Heart left ventricle (tissue), 16 donors: ENCODE measurements at regions not wholly inside any gene's neighbourhood (a gene's known extent, or its start where the extent isn't known, plus 50 kb on each side); places are given as distances from the start of the nearest gene placed in this dataset.

Experiments used
- ATAC-seq, 4 donors: fragments of 200-7000 bp; cut with Tn5 transposase; one replicate each; pipeline ENCODE4 v1.9.1; 2020 to 2022; ENCODE audit warnings: moderate library complexity in 4 of 4, mild to moderate bottlenecking in 3 of 4, moderate number of reproducible peaks in 1 of 4
- DNase-seq, 5 donors: peaks; one replicate each; pipeline ENCODE4 v3.0.0-alpha.2; 2020
- H3K27ac ChIP-seq, 12 donors: fragments of 200-600 bp; sonication (generic) in 4 of 12; one replicate each; pipeline versions ENCODE4 v1.5.0 to v1.8.0; 2016 to 2022; ENCODE audit warnings: mild to moderate bottlenecking in 2 of 12
- H3K27me3 ChIP-seq, 9 donors: fragments of 200-600 bp; sonication (generic) in 2 of 9; one replicate each; pipeline versions ENCODE4 v1.5.1 to v1.8.0; 2016 to 2022; ENCODE audit warnings: mild to moderate bottlenecking in 3 of 9
- H3K36me3 ChIP-seq, 9 donors: fragments of 200-600 bp; sonication (generic) in 2 of 9; one replicate each; pipeline versions ENCODE4 v1.5.0 to v1.8.0; 2018 to 2022; ENCODE audit warnings: mild to moderate bottlenecking in 2 of 9
- H3K4me1 ChIP-seq, 12 donors: fragments of 200-600 bp; sonication (generic) in 4 of 12; one replicate each; pipeline versions ENCODE4 v1.5.0 to v1.8.0; 2016 to 2022; ENCODE audit warnings: mild to moderate bottlenecking in 3 of 12
- H3K4me3 ChIP-seq, 12 donors: fragments of 200-600 bp; sonication (generic) in 4 of 12; one replicate each; pipeline versions ENCODE4 v1.5.0 to v1.8.0; 2017 to 2022; ENCODE audit warnings: mild to moderate bottlenecking in 9 of 12, moderate library complexity in 4 of 12
- H3K9me3 ChIP-seq, 12 donors: fragments of 200-600 bp; sonication (generic) in 4 of 12; one replicate each; pipeline versions ENCODE4 v1.5.0 to v1.8.0; 2016 to 2022; ENCODE audit warnings: mild to moderate bottlenecking in 1 of 12
- CTCF ChIP-seq, 12 donors: fragments of 200-600 bp; sonication (generic) in 4 of 12; IDR thresholded peaks; one replicate each; pipeline versions ENCODE4 v1.5.0 to v1.8.0; 2018 to 2022; ENCODE audit warnings: antibody characterized with exemption in 12 of 12, mild to moderate bottlenecking in 5 of 12
- POLR2A ChIP-seq, 2 donors: fragments of 450-650 bp; IDR thresholded peaks; one replicate each; pipeline ENCODE4 v1.6.1; 2017; ENCODE audit warnings: antibody characterized with exemption in 2 of 2, mild to moderate bottlenecking in 2 of 2, moderate library complexity in 2 of 2
- WGBS, 4 donors: extraction: QIAGEN DNeasy Blood & Tissue Kit in 2 of 4; methylation state at CpG; one replicate each; pipeline versions ENCODE4 v1.1.5 to v1.1.7; 2013 to 2018; 5-methylcytosine and 5-hydroxymethylcytosine counted together
- intact Hi-C, 10 donors: fragments of 100-400 bp; cut with DNase I; formaldehyde crosslinking; loops; one replicate each; pipeline versions ENCODE4 v1.11.1 to v1.14.2; 2022
- donor health status: ischemic (EF 13 %, LVEDD 7.1; RV severe dilation, severe dysfunction).
- donor health status: healthy with polysubstance abuse.
- donor health status: DM: no; HTN: yes; CAD: no.
- donor health status: DM: no; HTN: no; CAD: no.
- donor health status: ischemic (EF 25% LVEDD 6.9; RV normal size, moderate dysfunction).
- donor health status: ischemic (EF 25% LVEDD 5.7; RV mildly dilated, moderate dysfunction).
- donor health status: healthy.
- donor health status: DM: yes; HTN: yes; CAD: no.
- donor health status: ischemic (EF 35%, LVEDD 5.7; RV mildly dilated, moderate dysfunction).
- donor health status: nonischemic (EF 11% LVEDD 7.7; RV severe dilation, severe dysfunction).
- donor health status: DM: yes; HTN: yes; CAD: no.
- donor health status: PGD.
- donor health status: ischemic (EF 29% LVEDD 5.4; RV normal size, mild dysfunction).
- donor health status: nonischemic (EF 23%, LVEDD 6.1; RV moderate dilation, normal function).

- no peaks in the 10 kb centered on the region for H3K4me1 ChIP-seq
Measured at GRCh38 chr5:98173334-98173733, 600.1 kb upstream of the RGMB start.

DNA sequence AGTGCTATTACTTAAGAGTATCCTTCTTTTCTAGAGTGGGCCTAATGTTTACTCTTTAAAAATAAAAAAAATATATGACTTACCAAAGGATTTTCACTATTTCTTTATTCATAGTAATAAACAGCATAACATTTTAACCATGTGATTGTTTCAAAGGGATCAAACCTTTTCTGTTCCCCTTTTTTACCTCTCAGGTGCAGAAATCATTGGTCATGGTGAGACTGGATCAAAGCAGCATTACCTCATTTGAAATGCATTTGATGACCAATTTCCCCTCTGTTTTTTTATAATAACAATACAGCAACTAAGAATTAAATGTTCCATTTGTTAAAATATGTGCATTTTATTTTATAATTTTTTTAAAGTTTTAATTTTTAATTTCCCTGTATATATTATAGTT lies 598.0 kb upstream of the RGMB start:
- TF ChIP-seq CTCF (IDR thresholded peaks at IDR 0.05) (no peak), POLR2A (IDR thresholded peaks at IDR 0.05) (no peak)
- H3K27ac ChIP-seq, result no peak overlapping the region
- no peaks in the 10 kb centered on the region for H3K27me3 ChIP-seq
- no peak for DNase-seq
- H3K4me1 ChIP-seq, result no peaks in the 10 kb centered on the region
- intact Hi-C loops, result no loop called here
- ATAC-seq, result no peak
- peaks cover 0 to 2% (median 0%) of the 10 kb centered on the region in 12 donors for H3K9me3 ChIP-seq
- no peak overlapping the region for H3K4me3 ChIP-seq
- no peaks in the 10 kb centered on the region for H3K36me3 ChIP-seq

More at GRCh38 chr5:98173334-98173733, 600.1 kb upstream of the RGMB start:
- TF ChIP-seq CTCF (IDR thresholded peaks at IDR 0.05) (no peak), POLR2A (IDR thresholded peaks at IDR 0.05) (no peak)
- Histone ChIP-seq H3K36me3 (no peaks in the 10 kb centered on the region), H3K4me3 (no peak overlapping the region), H3K27me3 (no peaks in the 10 kb centered on the region), H3K27ac (no peak overlapping the region), H3K9me3 (peaks cover 0 to 2% (median 0%) of the 10 kb centered on the region in 12 donors)
- DNase-seq, result no peak
- intact Hi-C loops, result no loop called here
- ATAC-seq, result no peak

- H3K4me3 ChIP-seq, result no peak overlapping the region
- no peak for ATAC-seq
- TF ChIP-seq POLR2A (IDR thresholded peaks at IDR 0.05) (no peak), CTCF (IDR thresholded peaks at IDR 0.05) (no peak)
- H3K36me3 ChIP-seq, result no peaks in the 10 kb centered on the region
- DNase-seq, result no peak
- H3K4me1 ChIP-seq, result no peaks in the 10 kb centered on the region
- intact Hi-C loops, result no loop called here
- WGBS, 4 donors, result 59 to 64% (median 62%) methylated on average over 7 to 8 of the region's 8 CpGs
- peaks cover 0 to 8% (median 0%) of the 10 kb centered on the region in 12 donors for H3K9me3 ChIP-seq
- H3K27ac ChIP-seq, result no peak overlapping the region
- H3K27me3 ChIP-seq, result no peaks in the 10 kb centered on the region
Measured at GRCh38 chr5:98179791-98180755, 593.4 kb upstream of the RGMB start.

DNA sequence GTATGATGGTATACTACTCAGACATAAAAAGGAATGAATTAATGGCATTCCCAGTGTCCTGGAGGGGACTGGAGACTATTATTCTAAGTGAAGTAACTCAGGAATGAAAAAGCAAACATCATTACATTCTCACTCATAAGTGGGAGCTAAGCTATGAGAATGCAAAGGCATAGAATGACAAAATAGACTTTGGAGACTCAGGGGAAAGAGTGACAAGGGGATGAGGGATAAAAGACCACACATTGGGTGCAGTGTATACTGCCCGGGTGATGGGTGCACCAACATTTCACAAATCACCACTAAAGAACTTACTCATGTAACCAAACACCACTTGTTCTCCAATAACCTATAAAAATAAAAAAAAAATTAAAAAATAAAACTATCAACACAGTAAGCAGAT lies 587.3 kb upstream of the RGMB start:
- Histone ChIP-seq H3K4me1 (no peaks in the 10 kb centered on the region), H3K9me3 (peaks cover 0 to 13% (median 0%) of the 10 kb centered on the region in 12 donors), H3K27me3 (no peaks in the 10 kb centered on the region), H3K36me3 (no peaks in the 10 kb centered on the region), H3K4me3 (no peak overlapping the region), H3K27ac (no peak overlapping the region)
- intact Hi-C loops, result no loop called here
- ATAC-seq (no peak), DNase-seq (no peak)
- 87 to 97% (median 91%) methylated on average over 1 of the region's 1 CpG for WGBS, 4 donors
- TF ChIP-seq CTCF (IDR thresholded peaks at IDR 0.05) (no peak), POLR2A (IDR thresholded peaks at IDR 0.05) (no peak)
